AG04450 (cell line): ENCODE measurements at regions not wholly inside any gene's neighbourhood (a gene's known extent, or its start where the extent isn't known, plus 50 kb on each side); places are given as distances from the start of the nearest gene placed in this dataset.

Experiments
- CTCF ChIA-PET: fragments of 300-600, 350-600 bp; formaldehyde crosslinking; extraction: SDS; loops from one replicate; lab custom pipeline; 2022; ENCODE audit warnings: antibody characterized with exemption, inconsistent platforms; lab: Charles Lee
- POLR2A ChIA-PET: fragments of 350-600 bp; formaldehyde crosslinking; extraction: SDS; loops from one replicate; lab custom pipeline; 2021; ENCODE audit warnings: antibody characterized with exemption, inconsistent platforms; lab: Yijun Ruan, JAX
- DNase-seq: peaks from one replicate; pipeline ENCODE4 v3.0.0-alpha.2; 2011; ENCODE audit warnings: low read depth, low spot score
- H3K27ac ChIP-seq: one replicate; pipeline ENCODE4 v1.5.1; 2012; ENCODE audit warnings: low read depth, low read length, control low read depth
- H3K27me3 ChIP-seq: one replicate; pipeline ENCODE4 v1.6.0; 2012; ENCODE audit warnings: low read length; ENCODE audit not compliant: control insufficient read depth, insufficient read depth
- H3K4me3 ChIP-seq: 2 replicates; pipeline ENCODE4 v1.5.1; 2011; ENCODE audit warnings: mild to moderate bottlenecking, low read depth, low read length, control low read depth
- H3K9me3 ChIP-seq: 2 replicates; pipeline ENCODE4 v1.5.1; 2012; ENCODE audit warnings: low read length; ENCODE audit not compliant: control insufficient read depth, insufficient read depth
- CTCF ChIP-seq: IDR thresholded peaks from 2 replicates; pipeline ENCODE4 v1.5.1; 2011; ENCODE audit warnings: low read depth, low read length, control low read depth, inconsistent platforms

- H3K4me3 ChIP-seq: no peak overlapping the region
- H3K9me3 ChIP-seq: peaks cover 20% of the 10 kb centered on the region
- H3K27me3 ChIP-seq: no peaks in the 10 kb centered on the region
- POLR2A ChIA-PET: no interaction called here
- no peak overlapping the region for H3K27ac ChIP-seq
- CTCF ChIA-PET: no interaction called here
- no peak for DNase-seq
- no peak for TF ChIP-seq CTCF
These were observed 448.7 kb upstream of the FBXO33 start for GRCh38 chr14:39880965-39881364.

- H3K27me3 ChIP-seq: no peaks in the 10 kb centered on the region
- CTCF ChIA-PET: no interaction called here
- no peak overlapping the region for H3K4me3 ChIP-seq
- POLR2A ChIA-PET: no interaction called here
- no peak for DNase-seq
- H3K27ac ChIP-seq: no peak overlapping the region
- no peak for TF ChIP-seq CTCF
- peaks cover 14% of the 10 kb centered on the region for H3K9me3 ChIP-seq
These were observed 448.0 kb upstream of the FBXO33 start for GRCh38 chr14:39880106-39880695.

GRCh38 chr14:39877577-39878190 lies 445.5 kb upstream of the FBXO33 start:
- CTCF ChIA-PET: no interaction called here

GRCh38 chr14:39876916-39877315 lies 444.7 kb upstream of the FBXO33 start:
- ChIA-PET CTCF (no interaction called here), POLR2A (no interaction called here)
- no peak for DNase-seq
- no peaks in the 10 kb centered on the region for H3K27me3 ChIP-seq
- peaks cover 10% of the 10 kb centered on the region for H3K9me3 ChIP-seq
- TF ChIP-seq CTCF: no peak
- H3K27ac ChIP-seq: no peak overlapping the region
- no peak overlapping the region for H3K4me3 ChIP-seq

More at GRCh38 chr14:39877577-39878190, 445.5 kb upstream of the FBXO33 start:
- Histone ChIP-seq H3K27ac (no peak overlapping the region), H3K27me3 (no peaks in the 10 kb centered on the region), H3K9me3 (peaks cover 5% of the 10 kb centered on the region), H3K4me3 (no peak overlapping the region)
- DNase-seq: no peak
- POLR2A ChIA-PET: no interaction called here
- no peak for TF ChIP-seq CTCF

GRCh38 chr14:39875028-39875427 lies 442.8 kb upstream of the FBXO33 start:
- TF ChIP-seq CTCF: no peak

More at GRCh38 chr14:39875028-39875427, 442.8 kb upstream of the FBXO33 start:
- CTCF ChIA-PET: no interaction called here
- POLR2A ChIA-PET: no interaction called here
- no peak for DNase-seq
- Histone ChIP-seq H3K9me3 (peaks cover 10% of the 10 kb centered on the region), H3K27ac (no peak overlapping the region), H3K27me3 (no peaks in the 10 kb centered on the region), H3K4me3 (no peak overlapping the region)
